Upper lobe of left lung (tissue), 6 donors: ENCODE measurements at regions not wholly inside any gene's neighbourhood (a gene's known extent, or its start where the extent isn't known, plus 50 kb on each side); places are given as distances from the start of the nearest gene placed in this dataset.
A peak's percentile ranks its signal among the peaks of the same experiment; 100 is the strongest.

Experiments
- ATAC-seq, 2 donors: fragments of 200-7000 bp; cut with Tn5 transposase; one replicate each; pipeline ENCODE4 v1.9.1; 2022; ENCODE audit warnings: mild to moderate bottlenecking in 2 of 2, moderate library complexity in 2 of 2; ENCODE audit not compliant: low FRiP score in 2 of 2
- DNase-seq, 2 donors: peaks; one replicate each; pipeline ENCODE4 v3.0.0-alpha.2; 2019 to 2020
- H3K27ac ChIP-seq, 4 donors: fragments of 200-600 bp; sonication (generic); one replicate each; pipeline ENCODE4 v1.5.1; 2016 to 2019
- H3K27me3 ChIP-seq, 4 donors: fragments of 200-600 bp; sonication (generic); one replicate each; pipeline ENCODE4 v1.5.1; 2017 to 2019
- H3K36me3 ChIP-seq, 4 donors: fragments of 200-600 bp; sonication (generic); one replicate each; pipeline ENCODE4 v1.5.1; 2016 to 2019
- H3K4me1 ChIP-seq, 4 donors: fragments of 200-600 bp; sonication (generic); one replicate each; pipeline ENCODE4 v1.5.1; 2018 to 2019
- H3K4me3 ChIP-seq, 4 donors: fragments of 200-600 bp; sonication (generic); one replicate each; pipeline ENCODE4 v1.5.1; 2017 to 2019; ENCODE audit warnings: mild to moderate bottlenecking in 2 of 4, moderate library complexity in 1 of 4
- H3K9me3 ChIP-seq, 4 donors: fragments of 200-600 bp; sonication (generic); one replicate each; pipeline ENCODE4 v1.5.1; 2018 to 2019
- CTCF ChIP-seq, 6 experiments: fragments of 450-650 bp in 4 of 6; fragments of 200-600 bp in 2 of 6; sonication (generic) in 2 of 6; IDR thresholded peaks; one replicate each; pipeline ENCODE4 v1.5.1; 2016 to 2019; ENCODE audit warnings: antibody characterized with exemption in 6 of 6
- EP300 ChIP-seq, 4 donors: sonication (generic); formaldehyde crosslinking; IDR thresholded peaks; one replicate each; pipeline ENCODE4 v1.5.1; 2017; ENCODE audit warnings: antibody characterized with exemption in 4 of 4, control low read depth in 2 of 4
- POLR2A ChIP-seq, 4 donors: fragments of 450-650 bp; IDR thresholded peaks; one replicate each; pipeline ENCODE4 v1.5.1; 2016 to 2017; ENCODE audit warnings: antibody characterized with exemption in 4 of 4, mild to moderate bottlenecking in 2 of 4
- POLR2AphosphoS5 ChIP-seq, 2 donors: sonication (generic); formaldehyde crosslinking; IDR thresholded peaks; one replicate each; pipeline ENCODE4 v1.5.1; 2017; ENCODE audit warnings: antibody characterized with exemption in 2 of 2
- WGBS, 2 donors: methylation state at CpG; one replicate each; pipeline ENCODE4 v1.1.5; 2017 to 2018; 5-methylcytosine and 5-hydroxymethylcytosine counted together
- donor health status: DM: no; HTN: no; CAD: no; lungs with moderate emphysema.
- donor health status: DM: no; HTN: yes; CAD: no; lungs with severe emphysema.

GRCh38 chr16:85312642-85313525, 200.6 kb upstream of the CIBAR2 start:
- Histone ChIP-seq H3K27ac (peak overlapping the region in 1 of 4 donors; percentile 44), H3K4me3 (no peak overlapping the region), H3K4me1 (peaks cover 17 to 40% (median 26%) of the 10 kb centered on the region in 4 donors), H3K36me3 (no peaks in the 10 kb centered on the region), H3K27me3 (no peaks in the 10 kb centered on the region), H3K9me3 (no peaks in the 10 kb centered on the region)
- ATAC-seq (no peak), DNase-seq (no peak)
- no peak for TF ChIP-seq POLR2A (IDR thresholded peaks at IDR 0.05)
- no peak for TF ChIP-seq CTCF (IDR thresholded peaks at IDR 0.05)
- 42 to 50% methylated on average over 16 to 21 of the region's 23 CpGs for WGBS, 2 donors

GRCh38 chr16:85313526-85314301, 201.4 kb upstream of the CIBAR2 start:
- no peaks in the 10 kb centered on the region for H3K9me3 ChIP-seq
- peak in 1 of 2 donors; percentile 65 for DNase-seq
- H3K27me3 ChIP-seq, result no peaks in the 10 kb centered on the region
- peaks cover 17 to 39% (median 26%) of the 10 kb centered on the region in 4 donors for H3K4me1 ChIP-seq
- no peak for ATAC-seq
- 67 to 74% methylated on average over 3 to 11 of the region's 13 CpGs for WGBS, 2 donors
- TF ChIP-seq CTCF (IDR thresholded peaks at IDR 0.05), result no peak
- TF ChIP-seq EP300 (IDR thresholded peaks at IDR 0.05), result no peak
- TF ChIP-seq POLR2A (IDR thresholded peaks at IDR 0.05), result no peak
- H3K36me3 ChIP-seq, result no peaks in the 10 kb centered on the region
- peak overlapping the region in 1 of 4 donors; percentile 44 for H3K27ac ChIP-seq
- no peak overlapping the region for H3K4me3 ChIP-seq

- peaks cover 17 to 33% (median 25%) of the 10 kb centered on the region in 4 donors for H3K4me1 ChIP-seq
Measured at GRCh38 chr16:85314512-85314971, 202.3 kb upstream of the CIBAR2 start.

GRCh38 chr16:85315866-85316265, 203.6 kb upstream of the CIBAR2 start:
- H3K27ac ChIP-seq, result no peak overlapping the region
- H3K4me1 ChIP-seq, result peaks cover 5 to 19% (median 14%) of the 10 kb centered on the region in 4 donors
- H3K36me3 ChIP-seq, result no peaks in the 10 kb centered on the region
- H3K4me3 ChIP-seq, result no peak overlapping the region
- TF ChIP-seq POLR2A (IDR thresholded peaks at IDR 0.05) (no peak), POLR2AphosphoS5 (IDR thresholded peaks at IDR 0.05) (no peak), EP300 (IDR thresholded peaks at IDR 0.05) (no peak), CTCF (IDR thresholded peaks at IDR 0.05) (no peak)
- no peak for ATAC-seq
- no peak for DNase-seq
- no peaks in the 10 kb centered on the region for H3K27me3 ChIP-seq
- H3K9me3 ChIP-seq, result no peaks in the 10 kb centered on the region
- 91 to 93% methylated on average over 8 to 14 of the region's 14 CpGs for WGBS, 2 donors

More at GRCh38 chr16:85314512-85314971, 202.3 kb upstream of the CIBAR2 start:
- H3K36me3 ChIP-seq, result no peaks in the 10 kb centered on the region
- no peak overlapping the region for H3K27ac ChIP-seq
- ATAC-seq, result no peak
- DNase-seq, result no peak
- TF ChIP-seq EP300 (IDR thresholded peaks at IDR 0.05) (no peak), CTCF (IDR thresholded peaks at IDR 0.05) (no peak), POLR2A (IDR thresholded peaks at IDR 0.05) (no peak)
- 74 to 76% methylated on average over 6 to 10 of the region's 11 CpGs for WGBS, 2 donors
- no peaks in the 10 kb centered on the region for H3K27me3 ChIP-seq
- H3K9me3 ChIP-seq, result no peaks in the 10 kb centered on the region
- no peak overlapping the region for H3K4me3 ChIP-seq
